Endothelial cell (in vitro differentiated cells): ENCODE measurements at regions not wholly inside any gene's neighbourhood (a gene's known extent, or its start where the extent isn't known, plus 50 kb on each side); places are given as distances from the start of the nearest gene placed in this dataset.

Source experiments
- DNase-seq: peaks from one replicate; pipeline ENCODE4 v3.0.0; 2021; ENCODE audit warnings: low spot score
- H3K27ac Mint-ChIP-seq: one replicate; pipeline ENCODE4 v1.8.0; 2021; ENCODE audit warnings: mixed read lengths, inconsistent platforms; ENCODE audit not compliant: unreplicated experiment
- H3K27me3 Mint-ChIP-seq: one replicate; pipeline ENCODE4 v1.8.0; 2021; ENCODE audit warnings: mild to moderate bottlenecking, moderate library complexity, mixed read lengths, inconsistent platforms; ENCODE audit not compliant: unreplicated experiment
- H3K36me3 Mint-ChIP-seq: one replicate; pipeline ENCODE4 v1.8.0; 2021; ENCODE audit warnings: mild to moderate bottlenecking, low read depth, mixed read lengths, inconsistent platforms; ENCODE audit not compliant: unreplicated experiment
- H3K4me1 Mint-ChIP-seq: one replicate; pipeline ENCODE4 v1.8.0; 2021; ENCODE audit warnings: mild to moderate bottlenecking, mixed read lengths, inconsistent platforms; ENCODE audit not compliant: unreplicated experiment
- H3K4me3 Mint-ChIP-seq: one replicate; pipeline ENCODE4 v1.8.0; 2021; ENCODE audit warnings: mild to moderate bottlenecking, mixed read lengths, inconsistent platforms; ENCODE audit not compliant: unreplicated experiment
- H3K9me3 Mint-ChIP-seq: one replicate; pipeline ENCODE4 v1.8.0; 2021; ENCODE audit warnings: mixed read lengths, inconsistent platforms; ENCODE audit not compliant: unreplicated experiment
- TF ChIP-seq, protein P1 (sequence below): fragments of 200-600 bp; sonication (generic); IDR thresholded peaks from one replicate; pipeline ENCODE4 v1.5.0; 2021; ENCODE audit warnings: antibody characterized with exemption; ENCODE audit not compliant: unreplicated experiment

DNA sequence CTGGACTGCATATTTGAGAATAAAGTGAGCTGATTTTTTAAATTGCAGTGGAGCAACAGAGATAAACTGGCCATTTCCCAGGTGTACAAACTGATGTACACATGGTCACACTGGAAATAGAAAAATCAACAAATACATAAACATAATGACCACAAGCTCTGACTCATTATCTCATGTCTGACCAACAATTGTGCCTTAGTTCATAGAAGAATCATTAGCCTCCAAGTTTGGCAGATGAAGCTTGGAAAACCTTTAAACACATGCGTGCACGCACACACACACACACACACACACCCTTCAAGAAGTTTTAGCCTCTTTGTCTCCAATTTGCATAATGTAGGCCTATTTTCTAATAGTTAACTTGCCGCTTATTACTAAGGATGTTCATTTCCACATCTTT, 308.9 kb upstream of the POM121L12 start:
- Mint-ChIP-seq H3K27me3 (no peaks in the 10 kb centered on the region), H3K4me1 (no peaks in the 10 kb centered on the region), H3K9me3 (no peaks in the 10 kb centered on the region), H3K36me3 (no peaks in the 10 kb centered on the region), H3K27ac (no peak overlapping the region), H3K4me3 (no peak overlapping the region)
- TF ChIP-seq, protein P1, sequence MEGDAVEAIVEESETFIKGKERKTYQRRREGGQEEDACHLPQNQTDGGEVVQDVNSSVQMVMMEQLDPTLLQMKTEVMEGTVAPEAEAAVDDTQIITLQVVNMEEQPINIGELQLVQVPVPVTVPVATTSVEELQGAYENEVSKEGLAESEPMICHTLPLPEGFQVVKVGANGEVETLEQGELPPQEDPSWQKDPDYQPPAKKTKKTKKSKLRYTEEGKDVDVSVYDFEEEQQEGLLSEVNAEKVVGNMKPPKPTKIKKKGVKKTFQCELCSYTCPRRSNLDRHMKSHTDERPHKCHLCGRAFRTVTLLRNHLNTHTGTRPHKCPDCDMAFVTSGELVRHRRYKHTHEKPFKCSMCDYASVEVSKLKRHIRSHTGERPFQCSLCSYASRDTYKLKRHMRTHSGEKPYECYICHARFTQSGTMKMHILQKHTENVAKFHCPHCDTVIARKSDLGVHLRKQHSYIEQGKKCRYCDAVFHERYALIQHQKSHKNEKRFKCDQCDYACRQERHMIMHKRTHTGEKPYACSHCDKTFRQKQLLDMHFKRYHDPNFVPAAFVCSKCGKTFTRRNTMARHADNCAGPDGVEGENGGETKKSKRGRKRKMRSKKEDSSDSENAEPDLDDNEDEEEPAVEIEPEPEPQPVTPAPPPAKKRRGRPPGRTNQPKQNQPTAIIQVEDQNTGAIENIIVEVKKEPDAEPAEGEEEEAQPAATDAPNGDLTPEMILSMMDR, result no peak
- DNase-seq, result no peak

DNA sequence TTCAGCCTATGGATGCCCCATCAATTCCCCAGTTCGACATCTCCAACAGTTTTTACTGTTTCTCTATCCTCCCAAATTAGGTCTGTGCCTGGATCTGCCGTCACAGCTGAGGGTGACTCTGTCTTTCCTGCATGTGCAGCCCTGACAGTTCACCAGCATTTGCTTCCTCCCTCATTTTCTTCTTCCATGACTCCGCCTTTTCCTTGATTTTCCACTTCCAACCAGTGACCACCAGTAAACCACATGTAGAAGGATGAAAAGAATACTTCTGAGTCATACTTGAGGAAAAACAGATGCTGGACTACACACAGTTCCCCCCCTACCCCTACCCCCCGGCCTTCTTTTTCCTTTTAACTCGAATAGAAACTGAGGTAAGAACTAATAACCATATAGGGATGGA, 311.8 kb upstream of the POM121L12 start:
- TF ChIP-seq, protein P1, result no peak
- Mint-ChIP-seq H3K4me1 (peaks cover 3% of the 10 kb centered on the region), H3K4me3 (no peak overlapping the region), H3K27me3 (no peaks in the 10 kb centered on the region), H3K36me3 (no peaks in the 10 kb centered on the region), H3K9me3 (no peaks in the 10 kb centered on the region), H3K27ac (no peak overlapping the region)
- no peak for DNase-seq

DNA sequence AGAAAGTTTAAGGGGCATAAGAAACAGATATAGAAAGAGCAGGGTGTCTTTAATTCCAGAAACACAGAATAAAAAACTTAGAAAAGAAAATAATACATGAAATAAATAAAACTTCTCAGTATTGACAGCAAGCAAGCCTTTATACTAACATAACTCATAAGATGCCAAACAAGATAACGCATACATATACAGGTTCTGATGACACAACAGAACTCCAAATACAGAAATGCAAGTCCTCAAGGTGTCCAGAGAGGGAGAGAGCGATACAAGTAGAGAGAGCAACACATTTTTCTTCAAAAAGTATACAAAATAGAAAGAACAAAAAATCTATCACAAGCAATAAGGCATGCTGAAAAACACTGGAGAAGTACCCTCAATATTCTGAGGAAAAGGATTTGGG, 314.6 kb upstream of the POM121L12 start:
- peaks cover 3% of the 10 kb centered on the region for H3K4me1 Mint-ChIP-seq
- H3K4me3 Mint-ChIP-seq, result no peak overlapping the region
- no peak for DNase-seq
- H3K27ac Mint-ChIP-seq, result no peak overlapping the region
- no peaks in the 10 kb centered on the region for H3K9me3 Mint-ChIP-seq
- TF ChIP-seq, protein P1, result no peak
- no peaks in the 10 kb centered on the region for H3K36me3 Mint-ChIP-seq
- H3K27me3 Mint-ChIP-seq, result no peaks in the 10 kb centered on the region

DNA sequence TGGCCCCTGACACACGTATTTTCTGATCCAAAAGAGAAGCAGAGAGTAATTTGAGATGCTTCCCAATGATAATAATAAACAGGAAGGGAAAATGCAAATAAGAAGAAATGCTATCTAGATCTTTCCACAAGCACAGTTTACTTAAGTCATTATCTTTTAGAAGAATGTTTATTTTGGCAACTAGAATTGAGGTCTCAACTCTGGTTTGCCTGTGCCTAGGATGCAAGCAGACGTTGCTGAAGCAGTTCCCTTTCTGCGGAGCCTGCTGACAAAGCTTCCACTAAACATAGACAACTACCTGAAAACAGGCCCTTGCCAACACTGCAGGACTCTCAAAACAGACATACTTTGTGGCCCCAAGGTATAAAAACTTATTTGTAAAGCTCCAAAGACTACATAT, 315.8 kb upstream of the POM121L12 start:
- Mint-ChIP-seq H3K36me3 (no peaks in the 10 kb centered on the region), H3K4me3 (no peak overlapping the region), H3K27me3 (no peaks in the 10 kb centered on the region), H3K27ac (no peak overlapping the region), H3K4me1 (peaks cover 3% of the 10 kb centered on the region), H3K9me3 (no peaks in the 10 kb centered on the region)
- TF ChIP-seq, protein P1, result no peak
- no peak for DNase-seq

DNA sequence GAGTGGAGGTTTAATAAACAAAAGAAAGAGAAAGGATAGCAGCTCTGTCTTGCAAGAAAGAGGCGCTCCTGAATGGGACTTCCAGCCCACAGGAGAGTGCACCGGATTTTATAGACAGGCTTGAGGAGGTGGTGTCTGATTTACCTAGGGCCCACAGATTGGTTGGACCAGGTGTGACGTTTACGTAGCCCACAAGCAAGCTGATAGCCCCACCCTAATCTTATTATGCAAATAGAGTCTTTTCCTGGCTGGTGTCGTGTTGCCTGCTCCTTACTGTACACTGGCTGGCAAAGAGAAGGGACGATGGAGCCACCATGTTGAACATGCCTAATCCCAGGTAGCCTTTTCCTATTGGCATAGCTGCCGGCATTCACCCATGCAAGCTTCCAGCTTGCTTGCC, 319.7 kb upstream of the POM121L12 start:
- no peak for DNase-seq
- Mint-ChIP-seq H3K9me3 (no peaks in the 10 kb centered on the region), H3K36me3 (no peaks in the 10 kb centered on the region), H3K4me3 (no peak overlapping the region), H3K27me3 (no peaks in the 10 kb centered on the region), H3K4me1 (peaks cover 3% of the 10 kb centered on the region), H3K27ac (no peak overlapping the region)
- TF ChIP-seq, protein P1, result no peak
